A673 (cell line): ENCODE measurements at regions not wholly inside any gene's neighbourhood (a gene's known extent, or its start where the extent isn't known, plus 50 kb on each side); places are given as distances from the start of the nearest gene placed in this dataset.

Experiments
- BruUV-seq: library from RNA; stranded (reverse); fragments of 400-500 nt; replicated peaks from 2 replicates; lab custom pipeline; 2021; lab: Mats Ljungman, UMichigan
- CTCF ChIA-PET: fragments of 300-600 bp; sonication (Branson Sonifier 250); formaldehyde crosslinking; loops from one replicate; lab custom pipeline; 2022; ENCODE audit warnings: antibody characterized with exemption; lab: Charles Lee
- POLR2A ChIA-PET: fragments of 300-600 bp; sonication (Branson Sonifier 250); formaldehyde crosslinking; loops from one replicate; lab custom pipeline; 2022; ENCODE audit warnings: antibody characterized with exemption; ENCODE audit not compliant: low non-redundant PET; lab: Charles Lee
- DNase-seq: peaks from one replicate; pipeline ENCODE4 v3.0.0-alpha.2; 2015; ENCODE audit warnings: low spot score
- H3K27ac ChIP-seq: fragments of 200-600 bp; sonication (generic); 2 replicates; pipeline ENCODE4 v1.5.1; 2016; ENCODE audit warnings: mixed run types, low read depth, mild to moderate bottlenecking, mixed read lengths, antibody characterized with exemption, low read length; ENCODE audit not compliant: poor library complexity, severe bottlenecking
- H3K27me3 ChIP-seq: fragments of 200-600 bp; sonication (generic); replicated peaks from 2 replicates; pipeline ENCODE4 v1.6.1; 2017; ENCODE audit warnings: mixed run types, low read depth, mild to moderate bottlenecking, mixed read lengths, antibody characterized with exemption, low read length; ENCODE audit not compliant: insufficient read depth, poor library complexity
- H3K36me3 ChIP-seq: fragments of 200-600 bp; sonication (generic); 2 replicates; pipeline ENCODE4 v1.6.1; 2016; ENCODE audit warnings: mixed run types, mild to moderate bottlenecking, mixed read lengths, antibody characterized with exemption, low read length; ENCODE audit not compliant: insufficient read depth, poor library complexity, severe bottlenecking
- H3K4me1 ChIP-seq: fragments of 200-600 bp; sonication (generic); 2 replicates; pipeline ENCODE4 v1.6.1; 2017; ENCODE audit warnings: mixed run types, mild to moderate bottlenecking, mixed read lengths, antibody characterized with exemption, low read length; ENCODE audit not compliant: insufficient read depth, poor library complexity, severe bottlenecking
- H3K4me3 ChIP-seq: fragments of 200-600 bp; sonication (generic); 2 replicates; pipeline ENCODE4 v1.5.1; 2016; ENCODE audit warnings: low read depth, mixed run types, mild to moderate bottlenecking, mixed read lengths, low read length; ENCODE audit not compliant: poor library complexity, severe bottlenecking
- H3K9me3 ChIP-seq: fragments of 200-600 bp; sonication (generic); 2 replicates; pipeline ENCODE4 v1.6.1; 2016; ENCODE audit warnings: mixed run types, low read depth, mild to moderate bottlenecking, mixed read lengths, antibody characterized with exemption, low read length; ENCODE audit not compliant: poor library complexity, severe bottlenecking
- CTCF ChIP-seq: fragments of 300-800, 200-600 bp; sonication (generic); conservative IDR thresholded peaks from 2 replicates; pipeline ENCODE4 v1.5.1; 2017; ENCODE audit warnings: low read depth, mild to moderate bottlenecking, antibody characterized with exemption, low read length, moderate library complexity, mixed read lengths
- EZH2 ChIP-seq: fragments of 200-600 bp; sonication (generic); IDR thresholded peaks from 2 replicates; pipeline ENCODE4 v1.6.1; 2017; ENCODE audit warnings: borderline replicate concordance, low read depth, mild to moderate bottlenecking, mixed read lengths, antibody characterized with exemption, low read length; ENCODE audit not compliant: poor library complexity, severe bottlenecking
- intact Hi-C: fragments of 100-400 bp; cut with micrococcal nuclease; formaldehyde crosslinking; loops from one replicate; pipeline ENCODE4 v1.10.0; 2022; ENCODE audit not compliant: unreplicated experiment

- H3K4me1 ChIP-seq: no peaks in the 10 kb centered on the region
- peaks cover 19% of the 10 kb centered on the region for H3K27me3 ChIP-seq
- H3K4me3 ChIP-seq: no peak overlapping the region
- no TSS peak for BruUV-seq
- intact Hi-C loops: no loop called here
- no peak for DNase-seq
- no peaks in the 10 kb centered on the region for H3K36me3 ChIP-seq
- ChIA-PET CTCF (no interaction called here), POLR2A (no interaction called here)
- no peak overlapping the region for H3K27ac ChIP-seq
- no peaks in the 10 kb centered on the region for H3K9me3 ChIP-seq
- TF ChIP-seq CTCF (no peak), EZH2 (no peak)
Measured at GRCh38 chr4:24413311-24413784, 171.0 kb downstream of the DHX15 start.

GRCh38 chr4:24411806-24412205 lies 172.5 kb downstream of the DHX15 start:
- H3K27me3 ChIP-seq: peaks cover 14% of the 10 kb centered on the region
- H3K36me3 ChIP-seq: no peaks in the 10 kb centered on the region
- TF ChIP-seq EZH2 (no peak), CTCF (no peak)
- CTCF ChIA-PET: no interaction called here
- no TSS peak for BruUV-seq
- H3K27ac ChIP-seq: no peak overlapping the region
- H3K9me3 ChIP-seq: no peaks in the 10 kb centered on the region
- DNase-seq: no peak
- POLR2A ChIA-PET: no interaction called here
- intact Hi-C loops: no loop called here
- no peaks in the 10 kb centered on the region for H3K4me1 ChIP-seq
- no peak overlapping the region for H3K4me3 ChIP-seq

- intact Hi-C loops: no loop called here
- Histone ChIP-seq H3K9me3 (no peaks in the 10 kb centered on the region), H3K27ac (no peak overlapping the region), H3K27me3 (peaks cover 12% of the 10 kb centered on the region), H3K4me3 (no peak overlapping the region), H3K4me1 (no peaks in the 10 kb centered on the region), H3K36me3 (no peaks in the 10 kb centered on the region)
- ChIA-PET POLR2A (no interaction called here), CTCF (no interaction called here)
- no TSS peak for BruUV-seq
- no peak for DNase-seq
- TF ChIP-seq EZH2 (no peak), CTCF (no peak)
Measured at GRCh38 chr4:24411299-24411698, 173.1 kb downstream of the DHX15 start.
